AG08396 (cell line): ENCODE measurements at regions not wholly inside any gene's neighbourhood (a gene's known extent, or its start where the extent isn't known, plus 50 kb on each side); places are given as distances from the start of the nearest gene placed in this dataset.
"Not testable (repeated sequence)": the region's sequence is repeated elsewhere in the genome, so short reads cannot be mapped to it uniquely, and the experiment has no call there.

Experiments
- DNase-seq: peaks from one replicate; pipeline ENCODE4 v3.0.0; 2012; ENCODE audit warnings: low spot score, mixed read lengths

DNA sequence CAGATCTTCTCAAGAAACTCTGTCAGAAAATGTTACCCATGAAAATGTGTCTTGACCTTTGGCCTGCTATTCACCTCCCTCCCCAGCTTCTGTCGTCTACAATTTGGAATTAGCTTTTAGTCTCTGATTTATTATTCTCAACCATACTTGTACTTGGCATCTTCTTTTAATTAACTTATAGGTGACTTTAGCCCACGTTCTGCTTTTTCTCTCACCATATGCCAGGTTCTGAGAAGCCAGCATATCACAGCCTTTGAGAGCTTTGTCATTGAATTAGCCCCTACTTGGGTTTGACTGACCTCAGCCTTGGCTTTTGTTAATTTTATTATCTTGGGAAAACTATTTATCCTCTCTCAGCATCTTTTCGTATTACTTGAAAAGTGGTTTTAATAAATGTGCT lies 355.9 kb downstream of the OXSM start:
- no peak for DNase-seq

DNA sequence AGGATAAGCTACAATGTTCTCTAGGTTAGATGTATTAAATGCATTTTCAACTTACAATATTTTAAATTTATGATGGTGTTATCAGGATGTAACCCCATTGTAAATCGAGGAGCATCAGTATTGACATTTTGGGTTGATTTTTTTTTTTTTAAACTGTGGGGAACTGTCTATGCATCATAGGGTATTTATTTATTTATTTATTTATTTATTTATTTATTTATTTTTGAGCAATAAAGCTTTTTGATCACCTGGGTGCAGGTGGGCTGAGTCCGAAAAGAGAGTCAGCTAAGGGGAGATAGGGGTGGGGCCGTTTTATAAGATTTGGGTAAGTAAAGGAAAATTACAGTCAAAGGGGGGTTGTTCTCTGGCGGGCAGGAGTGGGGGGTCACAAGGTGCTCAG lies 367.5 kb downstream of the OXSM start:
- DNase-seq = not testable (repeated sequence)

DNA sequence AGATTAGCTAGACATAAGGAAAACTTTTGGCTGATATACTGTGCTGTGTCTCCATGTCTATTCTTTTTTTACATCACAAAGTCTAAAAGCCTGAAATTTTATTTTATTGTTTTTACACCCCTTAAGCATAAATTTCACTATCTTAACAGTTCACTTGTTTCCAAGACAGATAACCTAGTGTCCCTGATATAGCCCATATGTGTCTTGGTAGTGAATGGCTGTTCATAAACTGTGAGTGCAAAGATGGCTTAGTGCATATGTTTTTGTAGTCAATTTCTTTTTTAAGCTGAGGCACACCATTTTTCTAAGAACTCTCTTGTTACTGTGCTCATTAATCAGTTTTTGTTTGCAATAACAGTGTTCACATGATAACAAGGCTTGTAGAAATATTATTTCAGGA lies 381.1 kb downstream of the OXSM start:
- DNase-seq = no peak

GRCh38 chr3:26191556-26191955 lies 401.7 kb downstream of the OXSM start:
- DNase-seq = no peak

DNA sequence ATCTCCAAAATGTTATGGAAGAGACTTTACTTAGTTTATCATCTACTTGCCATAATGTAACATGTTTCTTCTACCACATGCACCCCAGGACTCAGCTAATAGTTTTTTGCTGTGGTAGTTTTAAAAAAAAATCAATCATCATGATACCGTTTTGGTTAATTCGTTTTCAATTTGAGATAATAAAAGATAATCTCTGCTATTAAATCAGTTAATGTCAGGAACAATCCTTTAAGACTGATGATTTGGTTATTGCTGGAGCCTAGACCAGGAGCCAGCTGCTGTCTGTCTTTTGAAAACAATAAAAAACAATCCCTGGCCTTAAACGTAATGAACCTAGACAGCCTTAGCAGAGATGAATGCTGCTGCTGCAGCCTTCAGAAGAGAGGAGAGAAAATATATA lies 403.7 kb downstream of the OXSM start:
- DNase-seq = no peak

DNA sequence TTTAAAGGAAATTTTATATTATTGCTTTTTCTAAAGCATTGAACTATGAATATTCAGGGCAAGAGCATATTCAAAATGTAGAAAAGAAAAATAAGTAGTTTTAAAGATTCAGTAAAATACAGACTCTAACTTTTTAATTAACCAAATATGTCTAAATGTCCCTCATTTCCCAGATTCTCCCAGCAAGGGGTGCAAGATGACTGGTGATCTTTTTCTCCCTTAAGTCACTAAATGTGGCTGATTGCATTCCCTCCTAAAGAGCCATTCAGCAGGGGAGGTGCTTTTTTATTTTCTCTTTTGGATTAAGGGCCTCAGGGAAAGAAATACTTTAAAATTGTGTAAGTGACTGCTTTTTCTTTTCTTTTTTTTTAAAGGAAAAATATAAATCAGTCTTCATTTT lies 406.9 kb downstream of the OXSM start:
- DNase-seq = no peak

- DNase-seq = no peak
Observed at GRCh38 chr3:26198609-26199008, 408.7 kb downstream of the OXSM start.

GRCh38 chr3:26202169-26202568 lies 412.3 kb downstream of the OXSM start:
- DNase-seq = no peak

- no peak for DNase-seq
Observed at GRCh38 chr3:26205475-26205874, 415.6 kb downstream of the OXSM start.

GRCh38 chr3:26208201-26208600 lies 414.4 kb upstream of the LRRC3B start:
- DNase-seq = no peak

DNA sequence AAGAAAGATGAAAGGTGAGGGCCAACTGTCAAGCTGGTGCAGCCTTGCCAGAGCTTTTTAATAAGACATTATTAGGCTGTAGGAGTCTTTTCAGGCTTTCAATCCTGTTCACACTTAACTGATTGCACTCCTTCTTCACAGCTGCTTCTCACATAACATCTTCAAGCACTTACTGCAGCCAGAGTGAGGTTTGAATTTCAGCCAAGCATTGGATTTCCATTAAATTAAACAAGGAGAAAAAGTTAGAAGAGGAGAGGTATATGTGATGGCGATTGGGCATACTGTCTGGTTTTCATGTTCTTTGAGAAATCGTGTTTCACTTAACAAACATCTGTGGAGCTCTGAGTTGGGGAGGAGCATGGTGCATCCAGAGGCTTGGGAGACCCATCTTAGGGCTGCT lies 392.8 kb upstream of the LRRC3B start:
- DNase-seq = no peak

DNA sequence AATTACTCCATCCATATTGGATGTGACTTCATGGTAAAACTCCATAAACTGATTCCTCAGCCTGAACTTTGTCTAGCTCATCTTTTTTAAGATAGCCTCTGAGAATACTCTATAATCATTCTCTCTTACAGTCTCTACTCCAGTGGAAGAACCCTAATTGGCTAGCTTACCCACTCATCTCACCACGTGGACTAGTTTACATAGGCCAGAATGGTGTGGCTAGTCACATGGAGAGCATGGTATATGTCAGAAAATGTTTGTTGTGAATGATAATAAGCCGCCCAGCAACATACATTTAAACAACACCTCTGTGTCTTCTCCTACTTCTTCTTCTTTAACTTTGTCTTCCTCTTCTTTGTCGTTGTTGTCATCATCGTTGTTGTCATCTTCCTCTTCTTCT lies 389.2 kb upstream of the LRRC3B start:
- DNase-seq = no peak

DNA sequence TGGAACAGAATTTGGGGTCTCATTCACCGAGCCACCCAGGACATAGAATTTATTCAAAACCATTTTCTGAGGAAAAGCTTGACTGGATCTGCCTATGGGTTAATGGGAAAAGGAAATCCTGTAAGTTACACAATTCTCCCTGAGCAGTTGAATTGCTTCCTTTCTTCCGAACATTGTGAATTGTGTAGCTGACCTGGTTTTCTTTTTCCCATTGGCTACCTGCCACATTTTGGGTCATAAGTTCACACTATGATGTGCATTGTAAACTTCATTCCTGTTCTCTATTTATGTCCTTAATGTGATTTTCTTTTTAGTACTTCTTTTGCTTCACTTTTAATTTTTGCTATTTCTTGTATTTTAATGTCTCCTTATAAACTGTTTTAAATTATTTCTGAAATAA lies 386.0 kb upstream of the LRRC3B start:
- no peak for DNase-seq

- DNase-seq = no peak
Observed at GRCh38 chr3:26237036-26237682, 385.4 kb upstream of the LRRC3B start.

- not testable (repeated sequence) for DNase-seq
Observed at GRCh38 chr3:26244586-26244985, 378.0 kb upstream of the LRRC3B start.

GRCh38 chr3:26245236-26245635 lies 377.3 kb upstream of the LRRC3B start:
- no peak for DNase-seq

GRCh38 chr3:26246901-26247300 lies 375.7 kb upstream of the LRRC3B start:
- DNase-seq = no peak

GRCh38 chr3:26247712-26248111 lies 374.9 kb upstream of the LRRC3B start:
- no peak for DNase-seq

DNA sequence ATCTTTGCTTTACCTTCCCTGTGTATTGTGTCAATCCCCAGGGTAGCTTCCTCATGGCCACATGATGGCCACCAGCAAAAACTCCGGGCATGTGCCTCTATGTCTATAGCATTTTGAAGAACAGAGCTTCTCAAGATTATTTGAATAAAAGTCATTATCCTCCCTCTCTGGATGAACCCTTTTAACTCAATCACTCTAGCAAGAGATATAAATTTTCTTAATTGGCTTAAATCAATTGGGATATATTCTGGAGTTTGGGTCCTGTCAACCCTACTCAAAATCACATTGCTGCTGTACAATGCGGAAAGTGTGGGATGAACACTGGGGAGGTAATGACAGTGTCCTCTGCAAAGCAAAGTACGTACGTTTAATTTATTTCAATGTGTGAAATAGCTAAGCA lies 370.6 kb upstream of the LRRC3B start:
- no peak for DNase-seq

DNA sequence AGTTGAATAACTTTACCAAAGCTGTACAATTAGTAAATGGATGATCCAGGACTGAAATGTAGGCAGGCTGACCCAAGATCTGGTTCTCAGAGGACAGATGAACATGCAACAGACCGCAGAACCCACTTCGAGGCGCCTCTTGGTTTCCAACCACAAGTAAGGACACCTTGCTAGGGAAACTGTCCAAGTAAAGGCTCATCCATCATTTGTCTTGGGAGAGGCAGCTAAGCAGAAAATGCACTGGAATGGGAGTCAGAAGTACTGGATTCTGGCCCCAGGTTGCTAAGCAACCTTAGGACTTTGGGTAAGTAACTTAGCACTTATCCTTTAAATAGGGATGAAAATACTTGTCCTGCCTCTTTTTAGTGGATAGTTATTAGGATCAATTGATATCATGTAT lies 366.3 kb upstream of the LRRC3B start:
- no peak for DNase-seq

- DNase-seq = no peak
Observed at GRCh38 chr3:26259176-26259575, 363.4 kb upstream of the LRRC3B start.

DNA sequence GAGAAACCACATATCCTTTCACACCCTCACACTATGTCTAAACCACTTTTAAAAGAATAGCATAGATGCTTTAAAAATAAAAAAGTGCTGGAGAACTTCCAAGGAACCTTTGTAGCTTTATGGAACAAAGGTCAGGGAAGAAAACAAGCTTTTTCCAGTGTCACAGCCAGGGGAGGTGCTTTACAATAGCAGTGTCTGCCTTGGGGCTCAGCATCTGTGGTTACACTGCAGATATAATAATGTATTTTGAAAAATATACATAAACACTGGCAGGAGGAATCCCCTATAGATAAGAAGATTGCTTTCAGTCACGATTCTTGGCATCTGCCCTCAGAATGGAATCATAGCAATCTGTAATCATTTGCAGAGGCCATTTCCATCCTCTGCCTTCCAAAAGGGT lies 362.4 kb upstream of the LRRC3B start:
- no peak for DNase-seq

GRCh38 chr3:26264708-26265107 lies 357.9 kb upstream of the LRRC3B start:
- DNase-seq = no peak

GRCh38 chr3:26271848-26272247 lies 350.7 kb upstream of the LRRC3B start:
- no peak for DNase-seq

DNA sequence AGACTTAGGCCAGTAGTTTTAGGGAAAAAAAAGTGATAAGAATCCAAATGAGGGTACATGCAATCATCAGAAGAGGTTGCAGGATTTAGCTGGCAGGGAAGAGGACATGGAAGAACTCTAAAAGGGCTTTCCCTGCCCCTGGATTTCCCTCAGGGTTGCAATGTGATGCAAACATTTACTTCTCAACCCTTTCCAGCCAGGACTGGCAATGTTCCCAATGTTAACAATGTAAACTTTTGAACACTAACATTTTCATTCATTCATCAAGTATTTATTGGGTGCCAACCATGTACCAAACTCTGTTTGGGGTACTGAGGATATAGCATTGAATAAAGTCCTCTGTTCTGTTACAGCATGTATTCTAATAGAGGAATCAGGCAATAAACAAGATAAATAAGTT lies 349.4 kb upstream of the LRRC3B start:
- no peak for DNase-seq
